Left colon (tissue), 2 donors: ENCODE measurements at regions not wholly inside any gene's neighbourhood (a gene's known extent, or its start where the extent isn't known, plus 50 kb on each side); places are given as distances from the start of the nearest gene placed in this dataset.
"Not testable (repeated sequence)": the region's sequence is repeated elsewhere in the genome, so short reads cannot be mapped to it uniquely, and the experiment has no call there.

Source experiments
- ATAC-seq: fragments of 200-7000 bp; cut with Tn5 transposase; one replicate; pipeline ENCODE4 v1.9.1; 2020; ENCODE audit warnings: mild to moderate bottlenecking, moderate library complexity
- DNase-seq, 2 donors: peaks; one replicate each; pipeline ENCODE4 v3.0.0-alpha.2; 2020
- intact Hi-C, 2 donors: fragments of 100-400 bp; cut with DNase I in 1 of 2; cut with micrococcal nuclease in 1 of 2; formaldehyde crosslinking; loops; one replicate each; pipeline versions ENCODE4 v1.11.2 to v1.14.0; 2022; cut with DNase I, micrococcal nuclease
- donor health status: DM: no; HTN: no; CAD: no.
- donor health status: DM: yes; HTN: yes; CAD: no.

- ATAC-seq (no peak), DNase-seq (no peak)
- intact Hi-C loops = no loop called here
Measured at GRCh38 chr6:48713612-48714011, 602.6 kb upstream of the PTCHD4 start.

GRCh38 chr6:48706310-48706709, 595.3 kb upstream of the PTCHD4 start:
- no peak for DNase-seq
- ATAC-seq = no peak
- intact Hi-C loops = no loop called here

- DNase-seq = no peak
- intact Hi-C loops = no loop called here
- ATAC-seq = no peak
Measured at GRCh38 chr6:48701572-48701971, 590.6 kb upstream of the PTCHD4 start.

GRCh38 chr6:48695872-48696271, 584.9 kb upstream of the PTCHD4 start:
- ATAC-seq (no peak), DNase-seq (no peak)

GRCh38 chr6:48691420-48691819, 580.4 kb upstream of the PTCHD4 start:
- DNase-seq = no peak
- intact Hi-C loops = no loop called here
- no peak for ATAC-seq

More at GRCh38 chr6:48695872-48696271, 584.9 kb upstream of the PTCHD4 start:
- intact Hi-C loops = no loop called here

- no peak for ATAC-seq
- no peak for DNase-seq
- intact Hi-C loops = no loop called here
Measured at GRCh38 chr6:48689498-48689897, 578.5 kb upstream of the PTCHD4 start.

- intact Hi-C loops = no loop called here
- ATAC-seq = no peak
Measured at GRCh38 chr6:48678390-48678789, 567.4 kb upstream of the PTCHD4 start.

GRCh38 chr6:48671505-48671904, 560.5 kb upstream of the PTCHD4 start:
- ATAC-seq (no peak), DNase-seq (no peak)
- intact Hi-C loops = no loop called here

More at GRCh38 chr6:48678390-48678789, 567.4 kb upstream of the PTCHD4 start:
- DNase-seq = no peak

GRCh38 chr6:48670546-48670945, 559.5 kb upstream of the PTCHD4 start:
- ATAC-seq = no peak
- intact Hi-C loops = no loop called here

GRCh38 chr6:48667797-48668196, 556.8 kb upstream of the PTCHD4 start:
- DNase-seq (no peak), ATAC-seq (no peak)
- intact Hi-C loops = no loop called here

More at GRCh38 chr6:48670546-48670945, 559.5 kb upstream of the PTCHD4 start:
- DNase-seq = no peak

GRCh38 chr6:48664826-48665225, 553.8 kb upstream of the PTCHD4 start:
- ATAC-seq (no peak), DNase-seq (no peak)
- intact Hi-C loops = no loop called here

- ATAC-seq (no peak), DNase-seq (no peak)
- intact Hi-C loops = no loop called here
Measured at GRCh38 chr6:48658915-48659314, 547.9 kb upstream of the PTCHD4 start.

GRCh38 chr6:48641544-48641943, 530.5 kb upstream of the PTCHD4 start:
- no peak for ATAC-seq
- intact Hi-C loops = no loop called here
- no peak for DNase-seq

- intact Hi-C loops, ATAC-seq, DNase-seq: not testable (repeated sequence)
Measured at GRCh38 chr6:48638796-48639195, 527.8 kb upstream of the PTCHD4 start.

GRCh38 chr6:48630511-48630910, 519.5 kb upstream of the PTCHD4 start:
- no peak for ATAC-seq
- DNase-seq = no peak
- intact Hi-C loops = no loop called here

GRCh38 chr6:48628316-48628715, 517.3 kb upstream of the PTCHD4 start:
- DNase-seq (no peak), ATAC-seq (no peak)
- intact Hi-C loops = no loop called here

- DNase-seq (no peak), ATAC-seq (no peak)
- intact Hi-C loops = no loop called here
Measured at GRCh38 chr6:48626421-48626820, 515.4 kb upstream of the PTCHD4 start.

GRCh38 chr6:48624631-48625030, 513.6 kb upstream of the PTCHD4 start:
- ATAC-seq = no peak
- intact Hi-C loops = no loop called here
- no peak for DNase-seq

GRCh38 chr6:48619771-48620170, 508.8 kb upstream of the PTCHD4 start:
- DNase-seq = no peak
- no peak for ATAC-seq
- intact Hi-C loops = no loop called here

- ATAC-seq = no peak
- no peak for DNase-seq
- intact Hi-C loops = no loop called here
Measured at GRCh38 chr6:48615041-48615440, 504.0 kb upstream of the PTCHD4 start.

- intact Hi-C loops = no loop called here
- DNase-seq (no peak), ATAC-seq (no peak)
Measured at GRCh38 chr6:48614326-48614725, 503.3 kb upstream of the PTCHD4 start.
